Subcutaneous abdominal adipose tissue (tissue), 5 donors: ENCODE measurements at regions not wholly inside any gene's neighbourhood (a gene's known extent, or its start where the extent isn't known, plus 50 kb on each side); places are given as distances from the start of the nearest gene placed in this dataset.
"Not testable (repeated sequence)": the region's sequence is repeated elsewhere in the genome, so short reads cannot be mapped to it uniquely, and the experiment has no call there.

Experiments
- H3K27ac ChIP-seq: one replicate; pipeline ENCODE4 v1.7.0; 2013; ENCODE audit warnings: low read depth, mild to moderate bottlenecking, inconsistent platforms, low read length, moderate library complexity
- H3K27me3 ChIP-seq, 5 donors: one replicate each; pipeline ENCODE4 v1.7.0; 2013; ENCODE audit warnings: low read length in 5 of 5, inconsistent platforms in 1 of 5; ENCODE audit not compliant: control insufficient read depth in 5 of 5, insufficient read depth in 4 of 5
- H3K36me3 ChIP-seq, 5 donors: one replicate each; pipeline ENCODE4 v1.7.0; 2013; ENCODE audit warnings: low read length in 5 of 5; ENCODE audit not compliant: control insufficient read depth in 5 of 5, insufficient read depth in 5 of 5
- H3K4me1 ChIP-seq, 5 donors: one replicate each; pipeline ENCODE4 v1.7.0; 2013; ENCODE audit warnings: low read length in 5 of 5, mild to moderate bottlenecking in 3 of 5, moderate library complexity in 1 of 5; ENCODE audit not compliant: control insufficient read depth in 5 of 5, insufficient read depth in 5 of 5
- H3K4me3 ChIP-seq, 5 donors: one replicate each; pipeline ENCODE4 v1.7.0; 2013; ENCODE audit warnings: low read length in 5 of 5, low read depth in 1 of 5
- H3K9ac ChIP-seq, 5 donors: one replicate each; pipeline ENCODE4 v1.7.0; 2013; ENCODE audit warnings: low read length in 5 of 5, mild to moderate bottlenecking in 4 of 5, moderate library complexity in 3 of 5
- H3K9me3 ChIP-seq, 5 donors: one replicate each; pipeline ENCODE4 v1.7.0; 2013; ENCODE audit warnings: low read length in 5 of 5; ENCODE audit not compliant: control insufficient read depth in 5 of 5
- donor health status: healthy.
- donor health status: healthy.
- donor health status: healthy.
- donor health status: healthy.
- donor health status: healthy.

DNA sequence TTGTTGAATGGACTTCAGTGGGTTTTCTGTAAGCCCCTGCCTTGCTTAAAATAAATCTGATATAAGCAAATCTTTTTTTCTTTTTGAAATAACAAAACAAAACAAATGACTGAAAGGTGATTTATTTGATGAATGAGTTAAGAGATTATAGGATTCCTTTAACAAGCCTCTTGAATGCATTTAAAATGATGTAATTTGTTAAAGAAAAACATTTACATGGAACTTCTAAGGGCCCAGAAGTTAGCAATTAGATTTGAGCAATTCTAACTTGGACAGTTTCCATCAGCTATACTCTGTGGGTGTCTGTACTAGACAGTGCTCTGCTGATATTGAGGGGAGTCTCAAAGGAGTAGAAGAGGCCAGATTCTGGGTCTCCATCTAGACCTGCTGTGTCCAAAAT, 143.5 kb upstream of the RAG2 start:
- Histone ChIP-seq H3K9ac (no peak overlapping the region), H3K27ac (no peak overlapping the region), H3K36me3 (no peaks in the 10 kb centered on the region), H3K9me3 (no peaks in the 10 kb centered on the region), H3K4me3 (no peak overlapping the region), H3K27me3 (no peaks in the 10 kb centered on the region), H3K4me1 (peaks cover 0 to 6% (median 0%) of the 10 kb centered on the region in 5 donors)

DNA sequence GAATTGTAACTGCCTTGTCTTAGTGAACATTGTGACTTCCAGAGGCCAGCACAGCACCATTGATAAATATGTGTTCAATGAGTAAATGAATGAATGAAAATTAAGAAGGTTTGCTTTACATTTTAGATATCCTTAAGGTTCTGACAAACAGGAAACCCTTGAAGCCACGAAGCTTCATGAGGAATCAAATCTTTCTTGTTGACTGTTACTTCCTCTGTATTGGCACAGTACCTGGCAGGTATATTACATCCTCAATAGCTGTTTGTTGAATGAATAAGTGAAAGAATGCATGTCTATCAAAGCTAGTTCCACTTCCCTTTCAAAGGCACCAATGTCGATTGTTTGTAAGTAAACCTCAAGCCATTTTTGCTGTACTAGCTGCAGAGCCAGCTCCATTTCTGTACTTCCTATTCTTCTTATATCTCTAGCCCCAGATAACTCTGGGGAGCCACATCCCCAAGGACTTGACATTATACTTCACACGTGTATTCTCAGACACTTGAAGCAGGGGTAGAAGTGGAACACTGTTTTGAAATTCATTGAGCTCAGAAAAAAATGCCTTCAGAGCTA, 140.3 kb upstream of the RAG2 start:
- H3K4me1 ChIP-seq: no peaks in the 10 kb centered on the region
- H3K4me3 ChIP-seq: no peak overlapping the region
- H3K27ac ChIP-seq: no peak overlapping the region
- no peaks in the 10 kb centered on the region for H3K27me3 ChIP-seq
- no peaks in the 10 kb centered on the region for H3K9me3 ChIP-seq
- H3K9ac ChIP-seq: no peak overlapping the region
- H3K36me3 ChIP-seq: no peaks in the 10 kb centered on the region

DNA sequence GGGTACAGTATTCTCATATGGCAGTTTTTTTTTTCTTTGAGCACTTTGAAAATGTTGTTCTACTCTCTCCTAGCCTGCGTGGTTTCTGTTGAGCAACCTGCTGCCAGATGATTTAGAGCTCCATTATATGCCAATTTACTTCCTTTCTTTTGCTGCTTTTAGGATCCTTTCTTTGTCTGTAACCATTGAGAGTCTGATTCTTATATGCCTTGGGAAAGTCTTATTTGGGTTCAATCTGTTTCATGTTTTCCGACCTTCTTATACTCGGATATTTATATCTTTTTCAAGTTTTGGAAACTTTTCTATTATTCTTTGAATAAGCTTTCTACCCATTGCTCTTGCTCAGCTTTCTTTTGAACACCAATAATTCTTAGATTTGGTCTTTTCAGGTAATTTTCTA, 138.1 kb upstream of the RAG2 start:
- Histone ChIP-seq H3K9me3 (no peaks in the 10 kb centered on the region), H3K27me3 (no peaks in the 10 kb centered on the region), H3K27ac (no peak overlapping the region), H3K4me3 (no peak overlapping the region), H3K9ac (no peak overlapping the region), H3K4me1 (no peaks in the 10 kb centered on the region), H3K36me3 (no peaks in the 10 kb centered on the region)

DNA sequence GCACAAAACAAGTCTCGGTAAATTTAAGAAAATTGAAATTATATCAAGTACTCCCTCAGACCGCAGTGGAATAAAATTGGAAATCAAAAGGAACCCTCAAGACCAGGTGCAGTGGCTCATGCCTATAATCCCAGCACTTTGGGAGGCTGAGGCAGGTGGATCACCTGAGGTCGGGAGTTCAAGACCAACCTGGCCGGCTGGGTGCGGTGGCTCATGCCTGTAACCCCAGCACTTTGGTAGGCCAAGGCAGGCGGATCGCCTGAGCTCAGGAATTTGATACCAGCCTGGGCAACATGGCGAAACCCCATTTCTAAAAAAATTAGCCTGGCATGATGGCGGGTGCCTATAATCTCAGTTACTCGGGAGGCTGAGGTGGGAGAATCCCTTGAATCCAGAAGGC, 135.7 kb upstream of the RAG2 start:
- not testable (repeated sequence) for H3K4me1 ChIP-seq, H3K9me3 ChIP-seq, H3K27ac ChIP-seq, H3K4me3 ChIP-seq, H3K9ac ChIP-seq, H3K27me3 ChIP-seq, H3K36me3 ChIP-seq

DNA sequence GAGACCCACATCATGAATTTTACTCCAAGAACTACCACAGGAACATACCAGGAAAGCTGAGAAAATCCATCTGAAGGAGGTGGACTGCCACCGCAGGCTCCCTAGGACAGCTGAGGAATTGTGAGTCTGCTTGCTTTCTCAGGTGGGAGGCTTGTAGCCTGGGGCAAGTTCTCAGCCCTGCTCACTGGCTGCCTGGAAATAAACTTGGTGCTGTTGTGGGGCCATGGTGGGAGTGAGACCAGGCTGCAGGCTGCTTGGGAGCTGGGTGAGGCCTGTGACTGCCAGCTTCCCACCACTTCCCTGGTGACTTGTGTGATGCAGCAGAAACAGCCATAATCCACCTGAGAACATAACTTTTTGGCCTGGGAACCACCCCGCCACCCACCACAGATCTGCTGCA, 132.7 kb upstream of the RAG2 start:
- no peaks in the 10 kb centered on the region for H3K36me3 ChIP-seq
- no peak overlapping the region for H3K4me3 ChIP-seq
- H3K27ac ChIP-seq: no peak overlapping the region

DNA sequence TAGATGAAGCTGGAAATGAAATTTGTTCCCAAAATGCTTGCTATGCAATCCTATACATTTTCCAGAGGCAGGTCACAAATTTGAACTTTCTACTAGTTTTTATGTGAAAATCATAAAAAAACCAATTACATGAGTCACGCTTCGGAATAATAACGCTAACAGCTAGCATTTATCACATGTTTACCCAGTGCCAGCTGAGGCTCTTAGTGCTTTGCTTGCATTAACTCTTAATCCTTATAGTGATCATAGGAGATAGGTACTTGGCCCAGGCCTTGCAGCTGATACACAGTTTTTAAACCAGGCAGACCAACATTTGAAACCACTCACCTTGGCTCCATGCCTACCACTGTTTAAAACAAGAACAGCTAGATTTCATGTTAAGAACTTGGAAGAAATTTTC, 131.8 kb upstream of the RAG2 start:
- Histone ChIP-seq H3K9ac (no peak overlapping the region), H3K9me3 (no peaks in the 10 kb centered on the region), H3K4me1 (peaks cover 0 to under 1% (median 0%) of the 10 kb centered on the region in 5 donors), H3K36me3 (no peaks in the 10 kb centered on the region), H3K4me3 (no peak overlapping the region), H3K27me3 (peaks cover 0 to 3% (median 0%) of the 10 kb centered on the region in 5 donors), H3K27ac (no peak overlapping the region)

More for the DNA sequence above, 132.7 kb upstream of the RAG2 start:
- Histone ChIP-seq H3K9ac (no peak overlapping the region), H3K27me3 (peaks cover 0 to 3% (median 0%) of the 10 kb centered on the region in 5 donors), H3K4me1 (no peaks in the 10 kb centered on the region), H3K9me3 (no peaks in the 10 kb centered on the region)

DNA sequence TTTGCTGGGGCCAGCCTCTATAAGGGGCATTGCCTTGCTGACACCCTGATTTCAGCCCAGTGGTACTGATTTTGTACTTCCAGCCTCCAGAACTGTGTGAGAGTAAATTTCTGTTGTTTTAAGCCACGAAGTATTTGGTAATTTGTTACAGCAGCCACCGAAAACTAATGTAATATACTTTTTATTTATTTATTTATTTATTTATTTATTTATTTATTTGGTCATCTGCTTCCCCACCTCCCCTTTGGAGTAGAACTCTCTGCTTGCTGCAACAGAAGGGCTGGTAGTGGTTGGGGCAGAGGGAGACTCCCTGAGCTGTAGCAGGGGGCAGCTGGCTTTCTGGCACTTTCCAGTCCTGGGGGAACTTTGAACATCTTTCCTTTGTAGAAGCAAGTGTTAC, 128.4 kb upstream of the RAG2 start:
- H3K9ac ChIP-seq: no peak overlapping the region
- peaks cover 0 to 5% (median 2%) of the 10 kb centered on the region in 5 donors for H3K4me1 ChIP-seq

DNA sequence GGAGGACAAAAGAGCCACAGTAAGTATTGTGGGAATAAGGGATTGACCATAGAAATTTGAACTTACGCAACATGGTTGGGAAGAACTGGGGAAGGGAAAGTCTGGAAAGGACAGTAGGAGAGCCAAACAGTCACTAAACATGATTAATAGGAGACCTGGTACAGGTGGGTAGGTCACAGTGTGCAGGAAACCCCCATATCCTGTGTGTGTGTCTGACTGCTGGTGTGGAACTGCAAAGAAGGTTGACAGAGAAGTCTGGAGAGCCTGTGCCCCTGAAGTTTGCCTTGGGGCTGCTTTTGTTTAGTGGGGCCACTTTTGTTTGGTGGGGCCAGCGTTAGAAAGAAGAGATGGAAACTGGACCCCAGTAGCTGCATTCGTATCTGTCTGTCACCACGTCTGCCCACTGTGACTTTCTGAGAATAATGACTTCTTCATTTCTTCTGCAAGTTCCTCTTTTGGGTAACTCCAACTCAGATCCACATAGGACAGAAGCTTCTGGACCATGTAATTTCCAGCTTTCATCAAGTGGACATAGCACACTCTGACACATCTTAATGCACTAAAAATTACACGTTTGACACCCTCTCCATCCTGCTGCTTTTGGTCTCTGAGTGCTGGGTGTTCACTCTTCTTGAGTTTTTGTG, 126.8 kb upstream of the RAG2 start:
- Histone ChIP-seq H3K27me3 (peaks cover 0 to 3% (median 0%) of the 10 kb centered on the region in 5 donors), H3K4me3 (no peak overlapping the region), H3K27ac (no peak overlapping the region), H3K36me3 (no peaks in the 10 kb centered on the region), H3K9me3 (no peaks in the 10 kb centered on the region), H3K4me1 (peaks cover 0 to 5% (median 2%) of the 10 kb centered on the region in 5 donors), H3K9ac (no peak overlapping the region)

More for the DNA sequence above, 128.4 kb upstream of the RAG2 start:
- H3K27ac ChIP-seq: no peak overlapping the region
- H3K36me3 ChIP-seq: no peaks in the 10 kb centered on the region
- H3K4me3 ChIP-seq: no peak overlapping the region
- H3K9me3 ChIP-seq: no peaks in the 10 kb centered on the region
- peaks cover 0 to 3% (median 0%) of the 10 kb centered on the region in 5 donors for H3K27me3 ChIP-seq

DNA sequence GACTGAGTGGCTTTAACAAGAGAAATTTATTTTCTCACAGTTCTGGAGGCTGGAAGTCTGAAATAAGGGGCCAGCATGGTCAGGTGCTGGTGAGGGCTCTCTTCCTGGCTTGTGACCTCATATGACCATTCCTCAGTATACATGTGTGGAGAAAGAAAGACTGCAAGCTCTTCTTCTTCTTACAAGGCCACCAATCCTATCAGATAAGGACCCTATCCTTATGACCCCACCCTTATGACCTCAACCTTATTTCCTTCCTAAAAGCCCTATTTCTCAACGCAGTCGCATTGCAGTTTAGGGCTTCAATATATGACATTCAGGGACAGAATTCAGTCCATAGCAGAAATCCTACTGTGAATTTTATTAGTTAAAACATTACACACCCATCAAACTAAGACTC, 124.4 kb upstream of the RAG2 start:
- no peaks in the 10 kb centered on the region for H3K27me3 ChIP-seq
- no peak overlapping the region for H3K9ac ChIP-seq
- H3K4me3 ChIP-seq: no peak overlapping the region
- H3K9me3 ChIP-seq: no peaks in the 10 kb centered on the region
- H3K36me3 ChIP-seq: no peaks in the 10 kb centered on the region
- peaks cover 0 to 5% (median 2%) of the 10 kb centered on the region in 5 donors for H3K4me1 ChIP-seq
- no peak overlapping the region for H3K27ac ChIP-seq

DNA sequence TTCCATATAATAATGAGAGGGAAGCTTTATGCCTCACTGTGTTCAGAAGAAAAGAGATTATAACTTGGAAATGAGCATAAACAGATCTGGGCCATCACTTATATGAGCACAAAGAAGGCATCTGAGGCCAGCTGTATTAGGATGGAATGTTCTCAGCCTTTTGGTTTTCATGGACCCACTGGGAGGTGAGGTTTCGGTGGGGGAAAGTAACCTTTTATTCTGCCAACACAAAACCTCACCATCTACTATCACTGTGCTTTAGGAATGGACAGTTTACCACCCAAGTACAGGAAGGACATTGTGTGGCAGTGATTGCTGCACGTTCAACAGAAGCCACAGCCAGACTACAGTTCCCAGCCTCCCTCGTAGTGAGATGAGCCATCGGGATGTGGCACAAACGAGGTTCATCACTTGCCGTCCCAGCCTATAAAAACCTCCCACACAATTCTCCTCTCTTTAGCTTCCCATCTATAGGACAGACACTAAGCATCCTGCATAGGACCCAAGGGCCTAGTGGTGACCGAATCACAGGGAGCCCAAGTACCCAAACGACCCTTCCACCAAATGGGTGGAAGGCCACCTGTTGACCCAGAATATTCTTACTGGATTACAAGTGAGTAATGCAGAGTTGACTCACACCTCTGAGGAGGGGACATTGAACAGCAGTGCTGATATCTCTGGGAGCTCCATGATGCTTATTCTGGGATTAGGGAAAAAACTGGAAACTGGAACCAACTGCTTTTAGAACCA, 121.5 kb upstream of the RAG2 start:
- peaks cover 0 to 2% (median under 1%) of the 10 kb centered on the region in 5 donors for H3K4me1 ChIP-seq
- H3K9me3 ChIP-seq: no peaks in the 10 kb centered on the region
- H3K27me3 ChIP-seq: no peaks in the 10 kb centered on the region
- H3K4me3 ChIP-seq: no peak overlapping the region
- no peak overlapping the region for H3K9ac ChIP-seq
- H3K36me3 ChIP-seq: no peaks in the 10 kb centered on the region
- no peak overlapping the region for H3K27ac ChIP-seq
